Activated naive CD4-positive, alpha-beta T cell treated with anti-CD3 and anti-CD28 coated beads, Interleukin-2, amount 50 U/mL, for 24 hours (primary cell): ENCODE measurements at regions not wholly inside any gene's neighbourhood (a gene's known extent, or its start where the extent isn't known, plus 50 kb on each side); places are given as distances from the start of the nearest gene placed in this dataset.

Experiments
- H3K27ac Mint-ChIP-seq: one replicate; pipeline ENCODE4 v1.8.0; 2021; ENCODE audit warnings: mild to moderate bottlenecking, mixed read lengths
- H3K27me3 Mint-ChIP-seq: one replicate; pipeline ENCODE4 v1.8.0; 2021; ENCODE audit warnings: mixed read lengths
- H3K36me3 Mint-ChIP-seq: one replicate; pipeline ENCODE4 v1.8.0; 2021; ENCODE audit warnings: mixed read lengths
- H3K4me1 Mint-ChIP-seq: one replicate; pipeline ENCODE4 v1.8.0; 2021; ENCODE audit warnings: mixed read lengths
- H3K4me3 Mint-ChIP-seq: one replicate; pipeline ENCODE4 v1.8.0; 2021; ENCODE audit warnings: mild to moderate bottlenecking, mixed read lengths
- H3K9me3 Mint-ChIP-seq: one replicate; pipeline ENCODE4 v1.8.0; 2021; ENCODE audit warnings: mixed read lengths

DNA sequence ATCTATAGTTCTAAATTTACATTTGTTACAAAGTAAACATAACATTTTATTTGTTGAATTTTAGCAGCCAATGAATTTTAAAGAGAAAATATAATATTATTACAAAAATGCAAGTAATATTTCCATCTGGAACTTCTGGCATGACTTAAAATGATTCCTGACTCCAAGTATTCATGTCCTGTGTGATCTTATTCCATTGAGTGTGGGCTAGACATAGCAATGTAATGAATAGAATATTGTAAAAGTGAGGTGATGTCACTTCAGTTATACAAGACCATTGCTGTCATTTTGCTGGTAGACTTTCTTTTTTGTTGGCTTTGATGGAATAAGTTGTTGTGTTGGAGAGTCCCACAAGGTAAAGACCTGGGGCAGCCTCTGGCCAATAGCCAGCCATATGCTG is 912.2 kb upstream of the PIK3C3 start:
- H3K36me3 Mint-ChIP-seq, result no peaks in the 10 kb centered on the region
- H3K27ac Mint-ChIP-seq, result no peak overlapping the region

DNA sequence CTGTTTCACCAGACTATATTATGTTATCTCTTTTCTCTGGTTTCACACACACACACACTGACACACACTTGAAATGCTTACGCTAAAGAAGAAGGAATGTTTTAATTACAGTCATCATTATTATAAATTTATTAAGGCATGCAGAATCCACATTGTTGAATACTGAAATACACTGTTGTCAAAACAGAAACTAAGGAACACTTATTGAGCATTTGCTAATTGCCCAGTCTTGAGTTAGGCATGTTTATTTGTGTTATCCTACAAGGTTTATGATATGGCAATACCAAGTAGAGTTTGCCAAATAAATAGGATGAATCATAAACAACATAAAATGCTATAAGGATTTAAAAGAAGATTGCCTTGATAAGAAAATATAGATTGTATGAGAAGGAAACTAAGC is 917.0 kb upstream of the PIK3C3 start:
- H3K9me3 Mint-ChIP-seq, result peaks cover 14% of the 10 kb centered on the region
- no peaks in the 10 kb centered on the region for H3K4me1 Mint-ChIP-seq
- H3K27ac Mint-ChIP-seq, result no peak overlapping the region
- H3K4me3 Mint-ChIP-seq, result no peak overlapping the region
- no peaks in the 10 kb centered on the region for H3K36me3 Mint-ChIP-seq
- no peaks in the 10 kb centered on the region for H3K27me3 Mint-ChIP-seq

More for the DNA sequence above, 912.2 kb upstream of the PIK3C3 start:
- H3K27me3 Mint-ChIP-seq, result no peaks in the 10 kb centered on the region
- no peak overlapping the region for H3K4me3 Mint-ChIP-seq
- H3K4me1 Mint-ChIP-seq, result no peaks in the 10 kb centered on the region
- H3K9me3 Mint-ChIP-seq, result peaks cover 15% of the 10 kb centered on the region

DNA sequence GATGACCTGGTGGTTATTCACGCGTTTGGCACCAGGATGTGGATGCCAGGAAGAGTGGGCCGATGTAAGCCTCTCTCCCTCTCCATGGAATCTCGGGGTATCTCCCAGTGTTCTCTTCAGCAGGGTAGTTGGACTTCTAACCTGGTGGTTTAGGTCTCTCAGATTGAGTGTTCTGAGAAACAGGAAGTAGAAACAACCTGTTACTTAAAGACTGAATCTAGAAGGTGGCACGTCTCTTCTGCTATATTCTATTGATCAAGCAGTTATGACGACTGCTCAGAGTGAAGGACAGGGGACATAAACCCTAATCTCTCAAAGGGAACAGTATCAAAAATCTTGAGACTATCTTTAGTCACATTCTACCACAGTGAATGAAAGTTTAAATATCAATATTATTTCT is 918.7 kb upstream of the PIK3C3 start:
- H3K4me1 Mint-ChIP-seq, result no peaks in the 10 kb centered on the region
- H3K27me3 Mint-ChIP-seq, result no peaks in the 10 kb centered on the region
- no peaks in the 10 kb centered on the region for H3K36me3 Mint-ChIP-seq
- peaks cover 14% of the 10 kb centered on the region for H3K9me3 Mint-ChIP-seq
- no peak overlapping the region for H3K4me3 Mint-ChIP-seq
- no peak overlapping the region for H3K27ac Mint-ChIP-seq

DNA sequence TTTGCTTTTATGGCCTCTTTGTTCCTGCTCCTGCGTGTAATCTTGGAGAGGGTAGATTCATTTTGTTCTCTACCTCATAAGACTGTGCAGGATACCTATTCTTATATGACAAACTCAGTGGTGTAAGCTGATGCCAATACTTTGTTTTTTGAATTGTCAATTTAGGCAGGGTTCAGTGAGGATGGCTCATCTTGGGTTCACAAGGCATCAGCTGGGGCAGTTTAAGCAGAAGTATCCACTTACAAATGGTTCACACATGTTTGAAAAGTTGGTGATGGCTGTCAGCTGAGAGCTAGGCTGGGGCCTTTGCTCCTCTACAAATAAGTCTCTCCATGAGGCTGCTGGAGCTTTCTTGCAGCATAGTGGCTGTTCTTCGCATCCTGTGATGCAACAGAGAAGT is 920.6 kb upstream of the PIK3C3 start:
- Mint-ChIP-seq H3K27me3 (no peaks in the 10 kb centered on the region), H3K4me1 (no peaks in the 10 kb centered on the region), H3K4me3 (no peak overlapping the region), H3K9me3 (peaks cover 11% of the 10 kb centered on the region), H3K27ac (no peak overlapping the region), H3K36me3 (no peaks in the 10 kb centered on the region)

DNA sequence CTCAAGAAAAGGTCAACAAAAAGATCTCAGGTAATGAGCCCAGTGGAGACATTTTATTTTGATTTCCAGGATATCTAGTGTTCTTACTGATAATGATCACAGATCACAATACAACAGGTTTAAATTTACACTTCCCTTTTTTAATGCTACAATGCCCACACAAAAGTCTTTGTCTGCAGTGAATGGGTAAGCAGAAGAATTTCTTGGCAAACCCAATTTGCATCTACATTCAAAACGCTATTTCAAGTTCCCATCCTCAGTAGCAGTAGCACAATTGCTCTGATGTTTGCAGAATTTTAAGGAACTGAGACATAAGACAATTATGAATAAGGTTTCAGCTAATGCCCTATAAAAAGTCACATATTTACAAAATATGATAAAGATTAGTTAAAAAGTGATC is 929.4 kb upstream of the PIK3C3 start:
- no peaks in the 10 kb centered on the region for H3K27me3 Mint-ChIP-seq

DNA sequence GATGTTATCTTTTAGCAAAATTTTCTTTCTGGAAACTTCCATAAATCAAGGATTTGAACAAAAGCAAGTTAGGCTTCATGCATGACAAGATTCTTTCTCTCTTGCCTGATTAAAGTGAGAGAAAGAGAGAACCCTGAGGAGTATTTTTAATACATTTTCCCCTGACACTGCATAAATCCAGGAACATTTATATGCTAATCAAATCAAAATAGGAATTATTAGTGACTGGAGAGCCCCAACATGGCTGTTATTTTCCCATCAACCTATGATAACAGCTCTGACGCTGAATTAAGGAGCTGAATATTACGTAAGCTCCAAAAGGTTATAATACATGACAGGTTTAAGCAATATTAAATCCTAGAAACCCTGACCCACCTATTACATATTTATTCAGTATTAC is 930.2 kb upstream of the PIK3C3 start:
- Mint-ChIP-seq H3K4me3 (no peak overlapping the region), H3K27me3 (no peaks in the 10 kb centered on the region), H3K27ac (no peak overlapping the region), H3K36me3 (no peaks in the 10 kb centered on the region), H3K4me1 (no peaks in the 10 kb centered on the region), H3K9me3 (peaks cover 4% of the 10 kb centered on the region)

More for the DNA sequence above, 929.4 kb upstream of the PIK3C3 start:
- H3K4me1 Mint-ChIP-seq, result no peaks in the 10 kb centered on the region
- H3K9me3 Mint-ChIP-seq, result peaks cover 4% of the 10 kb centered on the region
- no peak overlapping the region for H3K4me3 Mint-ChIP-seq
- H3K27ac Mint-ChIP-seq, result no peak overlapping the region
- H3K36me3 Mint-ChIP-seq, result no peaks in the 10 kb centered on the region

DNA sequence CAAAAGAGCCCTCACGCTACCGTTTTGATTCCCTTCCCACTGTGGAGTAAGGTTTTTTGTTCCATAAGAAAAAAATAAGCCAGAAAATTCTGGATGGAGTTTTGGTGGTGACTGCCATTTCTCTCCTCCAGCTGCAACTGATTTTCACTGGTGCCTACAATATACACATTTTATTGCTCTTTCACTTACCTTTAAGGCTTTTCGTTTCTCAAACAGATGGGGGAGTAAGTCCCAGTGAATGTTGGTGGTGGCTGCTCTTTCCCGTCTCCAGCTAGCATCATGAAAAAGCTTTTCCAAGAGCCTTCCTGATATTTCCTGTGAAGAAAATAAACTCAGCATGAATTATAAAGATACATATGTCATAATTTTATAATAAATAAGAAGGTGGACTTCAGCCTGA is 932.5 kb upstream of the PIK3C3 start:
- no peaks in the 10 kb centered on the region for H3K4me1 Mint-ChIP-seq
- peaks cover 8% of the 10 kb centered on the region for H3K9me3 Mint-ChIP-seq
- H3K36me3 Mint-ChIP-seq, result no peaks in the 10 kb centered on the region
- no peak overlapping the region for H3K27ac Mint-ChIP-seq
- no peaks in the 10 kb centered on the region for H3K27me3 Mint-ChIP-seq
- no peak overlapping the region for H3K4me3 Mint-ChIP-seq

DNA sequence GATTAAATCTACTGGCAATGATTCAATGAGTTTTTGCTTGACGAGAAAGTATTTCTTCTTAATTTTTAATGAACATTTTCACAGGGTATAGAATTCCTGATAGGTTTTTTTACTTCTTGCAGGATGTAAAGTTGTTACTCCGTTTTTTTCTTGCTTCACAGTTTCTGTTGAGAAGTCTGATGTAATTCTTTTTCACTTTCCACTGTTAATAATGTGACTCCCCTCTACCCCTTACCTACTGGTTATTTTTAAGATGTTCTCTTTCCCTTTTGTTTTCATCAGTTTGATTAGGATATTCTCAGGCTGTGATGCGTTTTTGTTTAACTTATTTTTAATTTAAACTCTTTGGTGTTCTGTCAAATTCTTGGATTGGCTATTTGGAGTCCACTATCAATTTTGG is 933.9 kb upstream of the PIK3C3 start:
- Mint-ChIP-seq H3K27me3 (no peaks in the 10 kb centered on the region), H3K4me1 (no peaks in the 10 kb centered on the region), H3K9me3 (peaks cover 15% of the 10 kb centered on the region), H3K27ac (no peak overlapping the region), H3K4me3 (no peak overlapping the region), H3K36me3 (no peaks in the 10 kb centered on the region)

DNA sequence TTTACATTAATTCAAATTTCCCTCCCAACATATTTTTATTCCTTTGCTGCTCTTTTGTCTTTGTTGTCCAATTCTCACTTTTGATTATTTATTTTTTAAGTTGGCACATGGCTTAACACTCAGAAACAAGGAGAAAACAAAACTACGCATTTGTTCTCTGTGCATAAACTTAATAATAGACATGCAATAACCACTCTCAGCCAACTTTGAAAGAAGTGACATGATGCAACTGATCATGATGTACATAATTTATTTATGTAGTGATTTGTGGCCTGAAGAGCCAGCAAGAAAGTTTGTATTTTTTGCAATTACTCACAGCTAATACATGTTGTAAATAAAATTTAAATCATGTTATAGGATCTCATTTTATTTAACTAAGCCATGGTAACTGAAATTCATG is 942.8 kb upstream of the PIK3C3 start:
- Mint-ChIP-seq H3K27me3 (no peaks in the 10 kb centered on the region), H3K4me1 (no peaks in the 10 kb centered on the region), H3K36me3 (no peaks in the 10 kb centered on the region), H3K9me3 (peaks cover 10% of the 10 kb centered on the region), H3K27ac (no peak overlapping the region), H3K4me3 (no peak overlapping the region)

DNA sequence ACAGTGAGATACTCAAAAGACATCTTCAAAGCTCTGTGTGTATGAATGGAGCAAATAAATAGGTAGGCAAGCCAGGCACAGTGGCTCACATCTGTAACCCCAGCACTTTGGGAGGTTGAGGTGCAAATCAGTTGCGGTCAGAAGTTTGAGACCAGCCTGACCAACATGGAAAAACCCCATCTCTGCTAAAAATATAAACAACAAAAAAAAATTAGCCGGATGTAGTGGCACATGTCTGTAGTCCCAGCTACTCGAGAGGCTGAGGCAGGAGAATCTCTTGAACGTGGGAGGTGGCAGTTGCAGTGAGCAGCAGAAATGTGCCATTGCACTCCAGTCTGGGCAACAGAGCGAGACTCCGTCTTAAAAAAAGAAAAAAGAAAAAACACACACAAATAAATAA is 945.1 kb upstream of the PIK3C3 start:
- H3K27ac Mint-ChIP-seq, result no peak overlapping the region
- no peak overlapping the region for H3K4me3 Mint-ChIP-seq
- no peaks in the 10 kb centered on the region for H3K9me3 Mint-ChIP-seq
- H3K36me3 Mint-ChIP-seq, result no peaks in the 10 kb centered on the region
- H3K4me1 Mint-ChIP-seq, result no peaks in the 10 kb centered on the region
- no peaks in the 10 kb centered on the region for H3K27me3 Mint-ChIP-seq

DNA sequence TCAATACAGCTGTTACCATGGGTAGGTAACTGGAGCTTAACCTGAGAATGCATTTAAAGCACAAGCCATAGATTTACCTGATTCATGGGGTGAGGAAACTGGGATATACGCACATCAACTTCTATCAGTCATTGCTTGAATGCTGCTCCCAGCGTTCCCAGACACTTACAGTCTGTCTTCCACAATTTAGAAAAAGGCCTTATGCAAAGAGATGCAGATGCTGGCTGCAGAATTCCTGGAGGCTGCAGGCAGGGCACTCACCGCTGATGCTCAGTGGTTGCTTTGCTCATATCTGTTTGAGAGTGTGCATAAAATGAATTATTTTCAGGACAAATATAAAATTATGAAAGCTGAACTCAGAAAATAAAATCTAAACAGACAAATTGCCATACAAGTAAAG is 950.7 kb upstream of the PIK3C3 start:
- Mint-ChIP-seq H3K27me3 (no peaks in the 10 kb centered on the region), H3K36me3 (no peaks in the 10 kb centered on the region), H3K4me3 (no peak overlapping the region), H3K27ac (no peak overlapping the region), H3K4me1 (no peaks in the 10 kb centered on the region), H3K9me3 (peaks cover 5% of the 10 kb centered on the region)

DNA sequence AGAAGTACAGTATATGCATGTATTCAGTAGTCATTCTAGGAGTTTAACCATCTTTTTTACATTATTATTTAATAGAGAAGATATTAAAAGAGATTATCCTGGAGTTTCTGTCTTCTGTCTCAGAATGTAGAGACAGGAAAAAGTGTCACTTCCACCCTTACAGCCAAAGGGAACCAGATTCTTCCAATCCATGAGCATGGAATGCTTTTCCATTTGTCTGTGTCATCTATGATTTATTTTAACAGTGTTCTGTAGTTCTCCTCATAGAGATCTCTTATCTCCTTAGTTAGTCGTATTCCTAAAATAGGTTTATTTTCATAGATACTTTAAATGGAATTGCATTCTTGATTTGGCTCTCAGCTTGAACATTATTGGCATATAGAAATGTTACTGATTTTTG is 959.5 kb upstream of the PIK3C3 start:
- Mint-ChIP-seq H3K36me3 (no peaks in the 10 kb centered on the region), H3K27me3 (no peaks in the 10 kb centered on the region), H3K4me3 (no peak overlapping the region), H3K4me1 (no peaks in the 10 kb centered on the region), H3K9me3 (peaks cover 13% of the 10 kb centered on the region), H3K27ac (no peak overlapping the region)

DNA sequence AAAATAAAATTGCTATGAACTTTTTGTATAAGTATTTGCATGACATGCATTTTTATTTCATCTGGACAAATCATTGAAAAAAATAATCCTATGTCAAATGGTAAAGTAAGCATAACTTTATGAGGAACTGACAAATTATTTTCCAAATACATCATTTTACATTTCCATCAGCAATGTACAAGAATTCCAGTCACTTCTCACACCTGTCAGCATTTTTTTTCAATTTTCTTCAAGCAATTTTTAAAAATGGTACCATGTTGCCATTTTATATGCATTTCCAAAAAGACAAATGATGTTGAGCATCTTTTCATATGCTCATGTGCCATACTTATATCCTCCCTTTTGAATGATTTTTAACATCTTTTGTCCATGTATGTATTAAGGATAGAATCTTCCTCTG is 961.7 kb upstream of the PIK3C3 start:
- H3K4me1 Mint-ChIP-seq, result no peaks in the 10 kb centered on the region
- no peaks in the 10 kb centered on the region for H3K36me3 Mint-ChIP-seq
- no peak overlapping the region for H3K4me3 Mint-ChIP-seq
- H3K9me3 Mint-ChIP-seq, result peaks cover 5% of the 10 kb centered on the region
- no peaks in the 10 kb centered on the region for H3K27me3 Mint-ChIP-seq
- no peak overlapping the region for H3K27ac Mint-ChIP-seq

DNA sequence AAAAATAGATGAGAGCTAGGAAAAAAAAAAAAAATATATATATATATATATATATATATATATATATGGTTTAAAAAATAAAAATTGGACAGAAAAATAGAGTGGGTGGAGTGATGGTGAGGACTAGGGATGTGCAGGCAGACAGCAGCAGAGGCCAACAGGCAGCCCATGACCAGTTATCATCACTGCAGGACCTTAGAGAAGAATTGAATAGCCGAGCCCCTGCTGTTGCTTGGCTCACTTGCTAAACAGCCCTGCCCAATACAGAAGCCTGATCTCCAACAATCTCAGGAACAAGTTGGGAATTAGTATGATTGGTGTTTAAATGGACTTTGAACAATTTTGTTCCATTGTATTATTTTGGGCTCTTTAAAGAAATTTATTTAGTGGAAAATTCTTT is 967.5 kb upstream of the PIK3C3 start:
- no peak overlapping the region for H3K27ac Mint-ChIP-seq
- H3K36me3 Mint-ChIP-seq, result no peaks in the 10 kb centered on the region
- no peaks in the 10 kb centered on the region for H3K27me3 Mint-ChIP-seq
- H3K4me1 Mint-ChIP-seq, result no peaks in the 10 kb centered on the region
- peaks cover 5% of the 10 kb centered on the region for H3K9me3 Mint-ChIP-seq
- no peak overlapping the region for H3K4me3 Mint-ChIP-seq

DNA sequence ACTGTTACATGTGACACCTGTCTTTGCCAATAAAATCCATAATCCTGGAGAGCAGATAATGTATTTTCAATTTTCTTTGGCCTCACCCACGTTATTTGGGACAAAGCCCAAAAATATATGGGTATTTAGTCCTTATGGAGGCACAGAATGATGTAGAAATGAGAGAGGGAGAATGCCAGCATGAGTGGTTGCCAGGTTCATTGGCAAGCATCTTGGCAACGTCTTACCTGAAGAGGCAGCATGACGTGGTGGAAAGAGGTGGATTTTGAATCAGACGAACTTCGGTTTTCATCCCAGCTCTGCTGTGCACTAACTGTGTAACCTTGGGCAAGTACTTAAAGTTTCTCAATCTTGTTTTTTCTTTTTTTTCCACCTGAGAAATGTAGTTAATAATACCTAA is 969.6 kb upstream of the PIK3C3 start:
- Mint-ChIP-seq H3K36me3 (no peaks in the 10 kb centered on the region), H3K4me3 (no peak overlapping the region), H3K27ac (no peak overlapping the region), H3K27me3 (no peaks in the 10 kb centered on the region), H3K4me1 (no peaks in the 10 kb centered on the region), H3K9me3 (peaks cover 5% of the 10 kb centered on the region)

DNA sequence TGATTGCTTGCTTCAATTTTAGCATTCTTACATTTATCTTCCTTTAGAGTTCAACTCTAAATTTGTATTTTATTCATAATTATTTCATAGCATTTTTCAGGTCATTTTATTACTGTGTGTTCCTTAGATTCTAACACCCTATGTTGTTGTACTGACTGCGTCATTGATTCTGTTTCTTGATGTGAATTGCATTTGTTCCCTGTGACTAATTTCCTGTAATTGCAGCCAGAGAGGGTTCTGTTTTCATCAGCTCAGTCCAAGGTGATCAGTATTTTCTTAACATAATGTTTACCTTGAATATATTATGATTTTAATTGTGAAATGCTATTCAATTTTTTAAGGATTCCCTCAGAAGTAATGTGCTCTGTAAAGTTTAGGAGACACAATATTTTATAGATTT is 970.2 kb upstream of the PIK3C3 start:
- Mint-ChIP-seq H3K27ac (no peak overlapping the region), H3K36me3 (no peaks in the 10 kb centered on the region), H3K9me3 (peaks cover 5% of the 10 kb centered on the region), H3K4me3 (no peak overlapping the region), H3K27me3 (no peaks in the 10 kb centered on the region), H3K4me1 (no peaks in the 10 kb centered on the region)

DNA sequence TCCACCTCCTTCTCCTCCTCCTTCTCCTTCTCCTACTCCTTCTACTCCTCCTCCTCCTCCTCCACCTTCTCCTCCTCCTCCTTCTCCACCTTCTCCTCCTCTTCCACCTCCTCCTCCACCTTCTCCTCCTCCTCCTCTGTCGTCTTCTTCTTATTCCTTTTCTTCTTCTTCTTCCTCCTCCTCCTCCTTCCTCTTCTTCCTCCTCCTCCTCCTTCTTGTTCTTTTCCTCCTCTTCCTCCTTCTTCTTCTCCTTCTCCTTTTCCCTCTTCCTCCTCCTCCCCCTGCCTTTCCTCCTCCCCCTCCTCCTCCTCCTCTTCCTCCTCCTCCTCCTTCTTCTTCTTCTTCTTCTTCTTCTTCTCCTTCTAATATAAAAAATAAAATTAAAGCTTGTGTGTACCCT is 971.2 kb upstream of the PIK3C3 start:
- Mint-ChIP-seq H3K9me3 (peaks cover 8% of the 10 kb centered on the region), H3K4me3 (no peak overlapping the region), H3K27me3 (no peaks in the 10 kb centered on the region), H3K27ac (no peak overlapping the region), H3K36me3 (no peaks in the 10 kb centered on the region), H3K4me1 (no peaks in the 10 kb centered on the region)

DNA sequence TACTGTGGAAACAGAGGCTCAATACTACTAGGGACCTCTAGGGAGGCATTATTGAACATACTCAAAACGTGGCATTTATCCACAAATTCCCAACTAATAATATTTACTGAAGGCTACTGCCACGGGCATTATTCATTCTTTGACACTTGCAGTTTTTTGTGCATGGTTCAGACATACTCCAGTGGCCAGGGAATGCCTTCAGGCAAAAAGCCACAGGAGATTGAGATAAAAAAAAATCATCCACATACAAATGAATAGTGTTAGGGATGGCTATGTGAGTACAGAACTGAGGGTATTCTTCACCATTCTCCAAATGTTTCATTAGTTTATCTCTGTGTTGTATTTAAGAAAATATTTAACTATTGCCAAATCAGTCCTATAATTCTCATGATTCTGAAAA is 974.9 kb upstream of the PIK3C3 start:
- H3K4me3 Mint-ChIP-seq, result no peak overlapping the region
- no peaks in the 10 kb centered on the region for H3K36me3 Mint-ChIP-seq
- H3K4me1 Mint-ChIP-seq, result no peaks in the 10 kb centered on the region
- peaks cover 14% of the 10 kb centered on the region for H3K9me3 Mint-ChIP-seq
- H3K27ac Mint-ChIP-seq, result no peak overlapping the region
- H3K27me3 Mint-ChIP-seq, result no peaks in the 10 kb centered on the region
